ENCODE measurements at regions not wholly inside any gene's neighbourhood (a gene's known extent, or its start where the extent isn't known, plus 50 kb on each side); places are given as distances from the start of the nearest gene placed in this dataset.
A peak's percentile ranks its signal among the peaks of the same experiment; 100 is the strongest.
"Not testable (repeated sequence)": the region's sequence is repeated elsewhere in the genome, so short reads cannot be mapped to it uniquely, and the experiment has no call there.

GRCh38 chr5:58294598-58295305, 165.1 kb downstream of the PLK2 start:
- peak; percentile 72 to 85 for DNase-seq

GRCh38 chr5:58288275-58288674, 171.6 kb downstream of the PLK2 start:
- DNase-seq, result not testable (repeated sequence)

- DNase-seq, result no peak
These were observed 173.1 kb downstream of the PLK2 start for GRCh38 chr5:58286741-58287140.

GRCh38 chr5:58285900-58286299, 174.0 kb downstream of the PLK2 start:
- no peak for DNase-seq

GRCh38 chr5:58284886-58285285, 175.0 kb downstream of the PLK2 start:
- DNase-seq, result no peak

GRCh38 chr5:58281189-58281588, 178.7 kb downstream of the PLK2 start:
- DNase-seq, result no peak

GRCh38 chr5:58279259-58279658, 180.6 kb downstream of the PLK2 start:
- no peak for DNase-seq

- no peak for DNase-seq
These were observed 183.5 kb downstream of the PLK2 start for GRCh38 chr5:58276431-58276830.

GRCh38 chr5:58275516-58275915, 184.4 kb downstream of the PLK2 start:
- DNase-seq, result no peak

- DNase-seq, result no peak
These were observed 185.7 kb downstream of the PLK2 start for GRCh38 chr5:58274191-58274590.

- no peak for DNase-seq
These were observed 186.2 kb downstream of the PLK2 start for GRCh38 chr5:58273711-58274110.

- DNase-seq, result no peak
These were observed 191.6 kb downstream of the PLK2 start for GRCh38 chr5:58268268-58268667.

GRCh38 chr5:58266402-58266801, 193.5 kb downstream of the PLK2 start:
- no peak for DNase-seq

- no peak for DNase-seq
These were observed 194.5 kb downstream of the PLK2 start for GRCh38 chr5:58265246-58265930.

GRCh38 chr5:58264276-58264675, 195.6 kb downstream of the PLK2 start:
- DNase-seq, result no peak

GRCh38 chr5:58263296-58263695, 196.6 kb downstream of the PLK2 start:
- no peak for DNase-seq

GRCh38 chr5:58262226-58262625, 197.7 kb downstream of the PLK2 start:
- no peak for DNase-seq

GRCh38 chr5:58261605-58262004, 198.3 kb downstream of the PLK2 start:
- DNase-seq, result no peak

GRCh38 chr5:58260243-58260642, 199.6 kb downstream of the PLK2 start:
- DNase-seq, result no peak

GRCh38 chr5:58259685-58260152, 200.2 kb downstream of the PLK2 start:
- no peak for DNase-seq

- DNase-seq, result no peak
These were observed 200.8 kb downstream of the PLK2 start for GRCh38 chr5:58258984-58259684.

GRCh38 chr5:58255970-58256369, 203.9 kb downstream of the PLK2 start:
- no peak for DNase-seq

GRCh38 chr5:58255386-58255785, 204.5 kb downstream of the PLK2 start:
- no peak for DNase-seq

- DNase-seq, result no peak
These were observed 211.7 kb downstream of the PLK2 start for GRCh38 chr5:58248221-58248620.
